ENCODE measurements at regions not wholly inside any gene's neighbourhood (a gene's known extent, or its start where the extent isn't known, plus 50 kb on each side); places are given as distances from the start of the nearest gene placed in this dataset.

- TF ChIP-seq CTCF (IDR thresholded peaks at IDR 0.05; ENCODE audit: low read length) (no peak), EZH2 (IDR thresholded peaks at IDR 0.05; ENCODE audit: borderline replicate concordance, low read length) (no peak)
Observed at GRCh38 chr5:145236127-145236526, 599.0 kb downstream of the PRELID2 start.

Measured in OCI-LY1 (cell line).